GM18502 (cell line): ENCODE measurements at regions not wholly inside any gene's neighbourhood (a gene's known extent, or its start where the extent isn't known, plus 50 kb on each side); places are given as distances from the start of the nearest gene placed in this dataset.

Experiments used
- ATAC-seq: cut with Tn5 transposase; IDR thresholded peaks from one replicate; pipeline ENCODE4 v1.9.1; 2021; ENCODE audit warnings: mild to moderate bottlenecking; ENCODE audit not compliant: unreplicated experiment, poor library complexity

DNA sequence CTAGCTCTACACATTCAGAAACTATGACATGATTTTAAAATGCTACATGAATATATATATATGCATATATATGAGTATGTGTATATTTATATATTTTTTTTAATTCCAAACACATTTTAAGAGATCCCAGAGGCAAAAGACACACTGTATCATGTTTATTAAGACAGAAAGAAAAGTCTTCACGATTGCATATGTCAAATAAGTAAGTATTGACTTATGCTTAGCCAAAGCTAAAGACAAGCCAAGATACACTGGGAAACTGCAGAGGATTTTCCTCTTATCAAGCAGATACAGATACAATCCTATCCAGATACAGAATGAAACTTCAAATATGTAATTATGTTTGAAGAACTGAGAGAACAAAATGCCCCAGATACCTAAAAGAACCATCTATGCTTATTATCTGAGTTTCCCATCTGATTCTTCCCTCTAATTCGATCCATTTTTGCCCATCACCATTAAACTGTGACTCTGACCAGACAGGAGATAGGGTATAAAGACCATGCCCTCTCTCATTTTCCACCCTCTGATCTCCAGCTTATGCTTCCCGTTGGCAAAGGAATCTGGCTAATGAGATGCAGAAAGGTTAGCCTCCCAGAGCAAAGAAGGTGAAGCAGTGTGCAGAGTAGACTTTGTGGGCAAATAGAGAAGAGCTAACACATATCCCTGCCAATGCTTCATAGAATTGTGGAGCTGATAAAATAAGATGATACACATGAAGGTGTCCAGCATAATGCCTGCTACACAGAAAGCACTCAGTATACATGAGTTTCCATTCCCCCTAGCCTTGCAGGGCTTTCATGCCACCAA is 131.0 kb upstream of the TARS1 start:
- no peak for ATAC-seq

- no peak for ATAC-seq
Observed at GRCh38 chr5:33310451-33310850, 130.3 kb upstream of the TARS1 start.

- ATAC-seq = no peak
Observed at GRCh38 chr5:33311893-33312292, 128.9 kb upstream of the TARS1 start.

DNA sequence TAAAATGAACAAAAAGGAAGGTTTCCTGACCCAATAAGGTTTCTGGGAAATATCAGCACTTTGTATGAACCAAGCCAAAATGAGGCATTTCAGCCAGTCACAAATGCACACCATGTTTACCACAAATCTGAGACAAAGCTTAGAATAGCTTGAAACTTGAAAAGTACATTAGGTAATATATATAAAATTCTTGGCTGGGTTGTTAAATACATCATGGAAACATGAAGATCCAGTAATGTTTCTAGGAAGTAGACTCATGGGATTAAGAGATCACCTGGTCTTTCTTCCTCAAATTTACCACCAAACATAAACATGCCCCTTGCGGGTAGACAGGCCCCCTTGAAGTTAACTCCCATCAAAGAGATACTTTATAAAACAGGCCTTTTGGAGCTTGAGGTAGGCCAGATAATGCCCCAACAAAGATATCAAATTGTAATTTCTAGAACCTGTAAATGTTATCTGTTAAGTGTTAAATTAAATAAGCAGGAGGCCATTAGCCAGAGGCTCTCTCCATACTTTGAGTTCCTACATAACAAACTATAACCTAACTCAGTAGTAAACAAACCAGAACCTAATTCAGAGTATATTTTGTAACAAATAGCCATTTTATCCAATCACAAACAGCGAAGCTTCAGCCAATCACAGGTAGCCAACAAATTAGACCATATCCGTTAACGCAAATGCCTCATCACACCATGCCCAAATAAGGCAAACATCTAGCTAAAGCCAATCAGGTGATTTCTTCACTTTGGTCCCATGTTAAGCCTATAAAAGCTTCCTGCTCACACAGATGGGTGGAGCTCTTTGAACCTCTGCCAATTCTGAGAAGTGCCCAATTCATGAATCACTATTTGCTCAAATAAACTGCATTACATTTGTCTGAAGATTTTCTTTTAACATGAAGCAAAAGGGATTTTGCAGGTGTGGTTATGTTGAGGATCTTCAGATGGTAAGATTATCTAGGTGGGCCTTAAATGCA is 127.9 kb upstream of the TARS1 start:
- no peak for ATAC-seq

- no peak for ATAC-seq
Observed at GRCh38 chr5:33315189-33315588, 125.6 kb upstream of the TARS1 start.

- ATAC-seq = no peak
Observed at GRCh38 chr5:33316773-33317172, 124.0 kb upstream of the TARS1 start.

DNA sequence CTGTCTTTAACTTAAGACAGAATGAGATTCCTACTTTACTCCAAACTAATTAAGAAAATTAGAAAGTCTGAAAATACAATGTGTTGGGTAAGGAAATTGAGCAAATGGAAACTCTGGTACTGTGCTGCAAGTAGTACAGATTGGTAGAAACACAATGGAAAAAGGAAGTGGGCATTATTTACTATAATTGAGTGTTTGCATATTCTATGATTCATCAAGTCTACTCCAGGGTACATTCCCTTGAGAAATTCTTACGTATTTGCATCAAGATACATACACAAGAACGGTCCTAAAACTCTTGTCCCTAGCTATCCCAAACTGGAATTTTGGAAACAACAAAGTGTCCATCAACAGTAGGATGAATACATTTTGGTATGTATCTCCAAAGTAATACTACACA is 123.5 kb upstream of the TARS1 start:
- no peak for ATAC-seq

- no peak for ATAC-seq
Observed at GRCh38 chr5:33319151-33319550, 121.6 kb upstream of the TARS1 start.

DNA sequence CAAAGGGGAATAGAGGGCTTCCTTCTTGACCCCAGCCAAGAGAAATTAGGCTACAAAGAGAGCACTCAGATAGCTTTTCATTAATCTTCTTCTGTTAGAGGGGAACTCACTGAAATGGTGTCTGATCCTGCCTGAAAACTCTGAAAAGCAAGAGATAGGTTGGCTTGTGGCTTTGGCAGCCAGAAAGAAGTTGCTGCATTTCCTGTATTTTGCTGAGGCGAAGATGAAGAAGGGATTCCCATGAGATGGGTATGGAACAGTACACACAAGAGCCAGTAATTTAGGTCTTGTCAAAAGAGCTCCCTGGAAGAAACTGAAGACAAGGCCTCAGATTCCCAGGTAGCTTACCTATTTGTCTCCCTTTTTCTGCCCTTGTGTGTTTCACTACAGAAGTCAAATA is 120.9 kb upstream of the TARS1 start:
- no peak for ATAC-seq

DNA sequence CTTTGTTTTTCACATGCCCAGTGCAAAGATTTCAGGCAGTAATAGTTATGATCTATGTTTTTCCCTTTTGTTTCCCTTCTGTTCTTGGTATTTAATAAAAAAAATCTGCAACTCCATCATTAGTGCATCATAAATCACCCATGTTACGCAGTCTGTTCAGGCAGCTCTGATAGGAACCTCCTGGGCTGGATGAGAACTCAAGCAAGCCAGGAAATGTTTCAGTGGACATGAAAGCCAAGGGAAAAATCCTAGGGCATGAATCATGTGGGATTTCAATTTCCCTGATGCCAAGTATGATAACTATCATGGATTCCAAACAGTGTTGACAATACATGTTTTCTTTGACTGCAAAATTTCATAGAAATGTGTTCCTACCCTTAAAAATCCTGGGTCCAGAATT is 119.7 kb upstream of the TARS1 start:
- no peak for ATAC-seq

GRCh38 chr5:33322632-33323031 is 118.1 kb upstream of the TARS1 start:
- ATAC-seq = no peak

GRCh38 chr5:33324667-33325307 is 116.0 kb upstream of the TARS1 start:
- ATAC-seq = no peak

DNA sequence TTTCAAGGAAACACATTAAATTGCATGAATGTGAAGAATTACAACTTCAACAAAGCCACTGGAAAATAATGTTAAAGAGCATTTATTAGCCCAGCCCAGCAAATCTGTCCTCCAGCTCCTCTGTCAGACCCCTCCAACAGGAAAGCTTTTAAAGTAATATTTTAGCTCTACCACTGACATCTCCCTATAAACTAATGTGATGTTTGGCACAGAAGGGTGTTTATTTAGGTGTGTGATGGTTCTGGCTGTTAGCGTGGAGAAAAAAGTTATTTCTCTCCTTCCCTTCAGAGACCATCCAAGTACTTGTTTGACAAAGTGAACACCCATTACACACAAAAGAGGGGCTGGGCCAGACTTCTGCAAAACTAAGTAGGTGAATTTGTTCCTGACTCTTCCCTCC is 111.9 kb upstream of the TARS1 start:
- no peak for ATAC-seq

GRCh38 chr5:33329891-33330290 is 110.9 kb upstream of the TARS1 start:
- no peak for ATAC-seq

DNA sequence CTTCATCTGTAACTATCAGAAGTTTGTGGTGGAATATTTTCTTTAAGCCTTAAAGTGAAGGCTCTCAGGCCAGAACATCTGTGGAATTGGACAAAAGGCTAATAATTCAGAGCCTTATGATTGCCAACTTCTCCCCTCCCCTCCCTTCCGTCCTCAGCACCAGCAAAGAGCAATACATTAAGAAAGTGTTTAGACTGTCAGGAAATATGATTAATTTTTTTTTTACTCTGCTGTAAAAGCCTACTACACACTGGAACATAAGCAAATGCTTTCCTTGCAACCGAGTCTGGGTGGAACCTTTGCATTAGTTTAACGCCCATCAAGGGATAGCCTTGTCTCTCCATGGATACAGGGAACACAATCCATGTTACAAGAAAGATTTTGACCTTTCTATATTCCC is 110.3 kb upstream of the TARS1 start:
- ATAC-seq = no peak

- ATAC-seq = no peak
Observed at GRCh38 chr5:33330992-33331391, 109.8 kb upstream of the TARS1 start.

DNA sequence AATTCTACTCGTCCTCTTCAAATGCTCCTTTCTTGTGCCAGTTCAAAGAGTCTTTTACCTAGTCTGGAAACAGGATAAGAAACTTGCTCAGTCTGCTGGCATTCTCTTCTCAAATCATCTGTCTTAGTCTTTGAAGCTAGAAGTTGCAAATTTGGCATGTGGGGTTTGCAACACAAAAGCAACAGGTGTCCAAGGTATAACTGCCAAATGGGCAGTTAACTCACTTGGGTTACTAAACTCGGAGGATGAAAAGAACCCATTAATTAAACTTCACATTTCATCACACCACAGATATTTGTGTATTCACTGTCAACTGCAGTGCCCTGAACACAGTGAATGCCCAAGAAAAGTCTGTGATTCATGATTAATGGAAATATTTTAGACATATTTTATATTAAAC is 108.0 kb upstream of the TARS1 start:
- ATAC-seq = no peak

- no peak for ATAC-seq
Observed at GRCh38 chr5:33334829-33335228, 105.9 kb upstream of the TARS1 start.

DNA sequence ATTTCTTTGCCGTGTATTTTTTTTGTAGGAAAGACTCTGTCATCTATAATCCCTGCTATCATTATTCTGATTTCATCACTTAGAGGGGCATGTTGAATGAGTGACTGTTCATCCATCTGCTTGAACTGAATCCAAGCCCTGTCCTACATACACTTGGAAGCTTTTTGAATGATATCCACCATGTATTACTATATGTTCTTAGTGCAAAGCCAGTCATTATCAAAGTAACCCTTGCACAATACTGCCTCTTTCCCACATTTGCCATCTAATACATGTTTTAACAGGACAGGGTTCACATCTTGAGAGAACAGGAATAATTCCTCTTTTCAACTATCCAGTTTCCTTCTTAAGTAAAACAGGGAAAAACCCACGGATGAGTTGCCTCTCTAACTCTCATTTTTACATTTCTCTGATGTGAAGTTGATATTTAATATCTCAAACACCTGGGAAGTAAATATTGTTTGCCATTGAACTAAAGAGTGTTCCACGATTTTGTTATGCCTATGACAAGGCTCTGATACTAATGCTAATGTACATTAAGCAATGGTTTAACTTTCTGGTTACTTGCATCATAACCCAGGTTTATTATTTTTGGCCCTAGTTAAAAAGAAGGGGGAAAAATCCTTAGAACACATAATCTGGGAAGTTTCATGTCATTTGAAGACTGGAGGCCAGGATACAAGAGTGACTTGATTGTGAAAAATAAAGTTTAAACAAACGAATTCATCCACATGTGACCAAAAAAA is 103.7 kb upstream of the TARS1 start:
- no peak for ATAC-seq

- ATAC-seq = no peak
Observed at GRCh38 chr5:33337637-33337992, 103.2 kb upstream of the TARS1 start.
